H1 (cell line): ENCODE measurements at regions not wholly inside any gene's neighbourhood (a gene's known extent, or its start where the extent isn't known, plus 50 kb on each side); places are given as distances from the start of the nearest gene placed in this dataset.

ENCODE experiments used
- KDM1A ChIP-seq: fragments of 200-600, 300-600 bp; sonication (generic); IDR thresholded peaks from 2 replicates; pipeline ENCODE4 v1.7.1; 2016; ENCODE audit warnings: mild to moderate bottlenecking, low read length, borderline replicate concordance
- MAFK ChIP-seq: IDR thresholded peaks from 2 replicates; pipeline ENCODE4 v1.6.1; 2012; ENCODE audit warnings: low read depth, mild to moderate bottlenecking, improper control_type of control experiment, low read length
- POLR2AphosphoS5 ChIP-seq: IDR thresholded peaks from 2 replicates; pipeline ENCODE4 v1.6.1; 2011; ENCODE audit warnings: low read depth, low read length
- POU5F1 ChIP-seq: IDR thresholded peaks from 2 replicates; pipeline ENCODE4 v1.6.1; 2011; ENCODE audit warnings: low read depth, mild to moderate bottlenecking, low read length, moderate library complexity
- RBBP5 ChIP-seq: IDR thresholded peaks from 2 replicates; pipeline ENCODE4 v1.7.1; 2012; ENCODE audit warnings: low read depth, mild to moderate bottlenecking, inconsistent platforms, low read length, moderate library complexity, borderline replicate concordance
- RXRA ChIP-seq: IDR thresholded peaks from 2 replicates; pipeline ENCODE4 v1.6.1; 2011; ENCODE audit warnings: low read depth, mild to moderate bottlenecking, low read length, moderate library complexity; ENCODE audit not compliant: insufficient read depth
- TF ChIP-seq, protein P1 (sequence below): fragments of 300-600 bp; sonication (generic); IDR thresholded peaks from 2 replicates; pipeline ENCODE4 v1.7.1; 2012; ENCODE audit warnings: low read length, moderate library complexity, mild to moderate bottlenecking, inconsistent platforms; ENCODE audit not compliant: insufficient replicate concordance

DNA sequence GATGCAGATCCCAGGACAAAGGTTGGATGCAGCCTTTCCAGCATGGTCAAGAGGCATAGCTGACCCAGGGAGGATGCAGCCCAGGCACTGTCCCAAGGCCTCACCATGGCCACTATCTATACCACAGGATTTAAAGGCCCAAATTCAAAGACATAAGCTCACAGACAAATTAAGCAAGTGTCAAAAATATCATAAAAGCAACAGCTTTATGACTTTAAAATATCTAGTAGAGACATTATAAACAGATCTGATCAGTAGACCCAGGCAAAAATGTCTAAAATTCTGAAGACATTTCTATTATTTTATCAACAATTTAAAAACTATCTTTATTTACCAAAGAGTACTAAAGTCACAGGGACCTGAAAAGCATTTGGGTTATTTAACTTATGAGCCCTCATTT is 373.5 kb downstream of the CDC5L start (continued):
- TF ChIP-seq, protein P1, sequence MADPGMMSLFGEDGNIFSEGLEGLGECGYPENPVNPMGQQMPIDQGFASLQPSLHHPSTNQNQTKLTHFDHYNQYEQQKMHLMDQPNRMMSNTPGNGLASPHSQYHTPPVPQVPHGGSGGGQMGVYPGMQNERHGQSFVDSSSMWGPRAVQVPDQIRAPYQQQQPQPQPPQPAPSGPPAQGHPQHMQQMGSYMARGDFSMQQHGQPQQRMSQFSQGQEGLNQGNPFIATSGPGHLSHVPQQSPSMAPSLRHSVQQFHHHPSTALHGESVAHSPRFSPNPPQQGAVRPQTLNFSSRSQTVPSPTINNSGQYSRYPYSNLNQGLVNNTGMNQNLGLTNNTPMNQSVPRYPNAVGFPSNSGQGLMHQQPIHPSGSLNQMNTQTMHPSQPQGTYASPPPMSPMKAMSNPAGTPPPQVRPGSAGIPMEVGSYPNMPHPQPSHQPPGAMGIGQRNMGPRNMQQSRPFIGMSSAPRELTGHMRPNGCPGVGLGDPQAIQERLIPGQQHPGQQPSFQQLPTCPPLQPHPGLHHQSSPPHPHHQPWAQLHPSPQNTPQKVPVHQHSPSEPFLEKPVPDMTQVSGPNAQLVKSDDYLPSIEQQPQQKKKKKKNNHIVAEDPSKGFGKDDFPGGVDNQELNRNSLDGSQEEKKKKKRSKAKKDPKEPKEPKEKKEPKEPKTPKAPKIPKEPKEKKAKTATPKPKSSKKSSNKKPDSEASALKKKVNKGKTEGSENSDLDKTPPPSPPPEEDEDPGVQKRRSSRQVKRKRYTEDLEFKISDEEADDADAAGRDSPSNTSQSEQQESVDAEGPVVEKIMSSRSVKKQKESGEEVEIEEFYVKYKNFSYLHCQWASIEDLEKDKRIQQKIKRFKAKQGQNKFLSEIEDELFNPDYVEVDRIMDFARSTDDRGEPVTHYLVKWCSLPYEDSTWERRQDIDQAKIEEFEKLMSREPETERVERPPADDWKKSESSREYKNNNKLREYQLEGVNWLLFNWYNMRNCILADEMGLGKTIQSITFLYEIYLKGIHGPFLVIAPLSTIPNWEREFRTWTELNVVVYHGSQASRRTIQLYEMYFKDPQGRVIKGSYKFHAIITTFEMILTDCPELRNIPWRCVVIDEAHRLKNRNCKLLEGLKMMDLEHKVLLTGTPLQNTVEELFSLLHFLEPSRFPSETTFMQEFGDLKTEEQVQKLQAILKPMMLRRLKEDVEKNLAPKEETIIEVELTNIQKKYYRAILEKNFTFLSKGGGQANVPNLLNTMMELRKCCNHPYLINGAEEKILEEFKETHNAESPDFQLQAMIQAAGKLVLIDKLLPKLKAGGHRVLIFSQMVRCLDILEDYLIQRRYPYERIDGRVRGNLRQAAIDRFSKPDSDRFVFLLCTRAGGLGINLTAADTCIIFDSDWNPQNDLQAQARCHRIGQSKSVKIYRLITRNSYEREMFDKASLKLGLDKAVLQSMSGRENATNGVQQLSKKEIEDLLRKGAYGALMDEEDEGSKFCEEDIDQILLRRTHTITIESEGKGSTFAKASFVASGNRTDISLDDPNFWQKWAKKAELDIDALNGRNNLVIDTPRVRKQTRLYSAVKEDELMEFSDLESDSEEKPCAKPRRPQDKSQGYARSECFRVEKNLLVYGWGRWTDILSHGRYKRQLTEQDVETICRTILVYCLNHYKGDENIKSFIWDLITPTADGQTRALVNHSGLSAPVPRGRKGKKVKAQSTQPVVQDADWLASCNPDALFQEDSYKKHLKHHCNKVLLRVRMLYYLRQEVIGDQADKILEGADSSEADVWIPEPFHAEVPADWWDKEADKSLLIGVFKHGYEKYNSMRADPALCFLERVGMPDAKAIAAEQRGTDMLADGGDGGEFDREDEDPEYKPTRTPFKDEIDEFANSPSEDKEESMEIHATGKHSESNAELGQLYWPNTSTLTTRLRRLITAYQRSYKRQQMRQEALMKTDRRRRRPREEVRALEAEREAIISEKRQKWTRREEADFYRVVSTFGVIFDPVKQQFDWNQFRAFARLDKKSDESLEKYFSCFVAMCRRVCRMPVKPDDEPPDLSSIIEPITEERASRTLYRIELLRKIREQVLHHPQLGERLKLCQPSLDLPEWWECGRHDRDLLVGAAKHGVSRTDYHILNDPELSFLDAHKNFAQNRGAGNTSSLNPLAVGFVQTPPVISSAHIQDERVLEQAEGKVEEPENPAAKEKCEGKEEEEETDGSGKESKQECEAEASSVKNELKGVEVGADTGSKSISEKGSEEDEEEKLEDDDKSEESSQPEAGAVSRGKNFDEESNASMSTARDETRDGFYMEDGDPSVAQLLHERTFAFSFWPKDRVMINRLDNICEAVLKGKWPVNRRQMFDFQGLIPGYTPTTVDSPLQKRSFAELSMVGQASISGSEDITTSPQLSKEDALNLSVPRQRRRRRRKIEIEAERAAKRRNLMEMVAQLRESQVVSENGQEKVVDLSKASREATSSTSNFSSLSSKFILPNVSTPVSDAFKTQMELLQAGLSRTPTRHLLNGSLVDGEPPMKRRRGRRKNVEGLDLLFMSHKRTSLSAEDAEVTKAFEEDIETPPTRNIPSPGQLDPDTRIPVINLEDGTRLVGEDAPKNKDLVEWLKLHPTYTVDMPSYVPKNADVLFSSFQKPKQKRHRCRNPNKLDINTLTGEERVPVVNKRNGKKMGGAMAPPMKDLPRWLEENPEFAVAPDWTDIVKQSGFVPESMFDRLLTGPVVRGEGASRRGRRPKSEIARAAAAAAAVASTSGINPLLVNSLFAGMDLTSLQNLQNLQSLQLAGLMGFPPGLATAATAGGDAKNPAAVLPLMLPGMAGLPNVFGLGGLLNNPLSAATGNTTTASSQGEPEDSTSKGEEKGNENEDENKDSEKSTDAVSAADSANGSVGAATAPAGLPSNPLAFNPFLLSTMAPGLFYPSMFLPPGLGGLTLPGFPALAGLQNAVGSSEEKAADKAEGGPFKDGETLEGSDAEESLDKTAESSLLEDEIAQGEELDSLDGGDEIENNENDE: no peak
- no peak for TF ChIP-seq RXRA
- no peak for TF ChIP-seq KDM1A
- no peak for TF ChIP-seq POU5F1
- no peak for TF ChIP-seq RBBP5
- no peak for TF ChIP-seq POLR2AphosphoS5
- TF ChIP-seq MAFK: no peak
- TF ChIP-seq, all 59 proteins: peak for 0
